ENCODE measurements at regions not wholly inside any gene's neighbourhood (a gene's known extent, or its start where the extent isn't known, plus 50 kb on each side); places are given as distances from the start of the nearest gene placed in this dataset.

- no peak for DNase-seq (ENCODE audit: low spot score)
Observed at GRCh38 chr2:228864131-228864530, 407.0 kb downstream of the PID1 start.

GRCh38 chr2:228860601-228861285 lies 410.3 kb downstream of the PID1 start:
- DNase-seq (ENCODE audit: low spot score) = no peak

DNA sequence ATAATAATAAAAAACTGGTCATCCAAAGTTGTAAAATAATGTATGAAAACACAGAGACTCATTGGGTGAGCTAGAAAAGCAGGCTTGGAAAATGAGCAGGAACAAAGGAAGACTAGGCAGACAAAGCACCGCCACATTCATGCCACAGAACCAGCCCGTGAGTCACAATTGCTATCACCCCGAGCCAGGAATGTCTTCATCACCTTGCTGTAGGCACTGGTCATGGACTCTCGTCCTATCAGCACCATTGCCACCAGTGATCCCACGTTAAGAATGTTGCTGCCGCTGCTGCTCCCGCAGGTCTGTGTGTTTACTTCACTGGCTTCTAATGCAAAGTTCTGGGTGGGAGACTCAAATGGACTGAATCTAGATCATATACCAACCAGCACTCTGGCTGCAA lies 417.9 kb downstream of the PID1 start:
- no peak for DNase-seq (ENCODE audit: low spot score)

DNA sequence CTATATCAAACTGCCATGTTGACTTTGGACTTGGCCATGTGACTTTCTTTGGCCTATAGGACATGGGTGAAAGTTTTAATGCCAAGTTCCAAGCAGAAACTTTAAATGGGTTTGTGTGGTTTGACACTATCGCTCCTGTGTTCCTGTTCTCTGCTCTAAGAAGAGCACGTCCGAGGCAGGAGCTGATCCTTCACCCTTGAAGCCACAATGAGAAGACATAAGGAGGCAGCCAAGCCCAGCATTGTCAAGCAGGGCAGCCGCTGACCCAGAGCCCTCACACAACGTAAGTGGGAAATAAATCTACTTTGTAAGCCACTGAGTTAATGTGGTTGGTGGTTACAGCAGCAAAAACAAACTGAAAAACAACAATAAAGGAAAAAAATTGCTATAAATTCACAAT lies 422.4 kb downstream of the PID1 start:
- no peak for DNase-seq (ENCODE audit: low spot score)

DNA sequence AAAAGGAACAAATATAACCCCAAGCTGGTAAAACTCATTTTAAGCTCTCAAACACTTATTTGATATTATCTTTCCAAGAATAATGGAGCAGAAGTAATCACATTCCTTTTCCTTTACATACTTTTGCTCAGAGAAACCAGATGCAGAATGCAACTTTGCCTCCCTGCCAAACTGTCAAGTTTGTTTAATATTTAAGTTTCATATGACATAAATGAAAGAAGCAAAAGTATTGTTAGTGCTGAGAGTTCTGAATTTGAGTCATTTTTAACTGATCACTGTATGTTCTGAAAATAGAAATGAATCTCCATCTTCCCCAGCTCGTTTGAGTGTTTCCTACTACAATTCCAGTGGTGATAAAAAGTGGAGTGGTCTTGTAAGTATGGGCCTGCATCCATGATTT lies 423.4 kb downstream of the PID1 start:
- no peak for DNase-seq (ENCODE audit: low spot score)

DNA sequence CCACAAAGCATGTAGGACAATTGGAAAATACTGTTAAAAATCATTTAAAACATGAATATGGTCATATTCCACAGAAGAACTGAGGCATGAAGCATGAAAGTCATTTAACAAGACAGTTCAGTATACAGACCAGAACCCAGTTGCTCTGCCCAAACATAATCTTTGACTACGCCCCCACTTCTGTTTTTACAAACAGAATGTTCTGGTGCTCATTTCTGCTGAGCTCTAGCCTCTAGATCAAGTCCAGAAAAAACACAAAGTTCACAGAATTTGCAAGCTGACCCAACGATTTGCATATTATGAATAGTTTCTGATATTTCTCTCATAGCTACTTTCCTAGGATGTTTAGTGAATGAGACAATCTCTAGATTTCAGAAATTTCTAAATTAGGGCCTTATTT lies 424.9 kb downstream of the PID1 start:
- DNase-seq (ENCODE audit: low spot score) = no peak

GRCh38 chr2:228845162-228845925 lies 425.7 kb downstream of the PID1 start:
- DNase-seq (ENCODE audit: low spot score) = no peak

- no peak for DNase-seq (ENCODE audit: low spot score)
Observed at GRCh38 chr2:228841877-228842276, 429.2 kb downstream of the PID1 start.

DNA sequence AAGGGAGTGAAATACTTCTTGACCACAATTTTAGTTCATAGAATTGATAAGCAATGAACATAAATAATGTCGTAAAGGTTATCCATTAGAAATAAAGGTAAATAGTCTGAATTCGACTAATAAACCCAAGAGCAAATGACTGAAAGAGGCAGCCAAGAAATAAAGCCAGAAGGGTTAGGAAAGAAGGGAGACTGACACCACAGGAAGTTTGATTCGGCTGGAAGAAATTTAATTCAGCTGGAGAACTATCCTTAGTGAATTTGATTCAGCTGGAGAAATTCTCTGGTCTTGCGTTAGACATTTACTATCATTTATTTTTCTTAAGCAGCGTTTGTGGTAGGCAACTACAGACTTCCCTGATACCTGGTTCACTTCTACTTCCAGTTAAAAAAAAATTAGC lies 429.6 kb downstream of the PID1 start:
- no peak for DNase-seq (ENCODE audit: low spot score)

GRCh38 chr2:228840743-228841114 lies 430.4 kb downstream of the PID1 start:
- DNase-seq (ENCODE audit: low spot score) = no peak

DNA sequence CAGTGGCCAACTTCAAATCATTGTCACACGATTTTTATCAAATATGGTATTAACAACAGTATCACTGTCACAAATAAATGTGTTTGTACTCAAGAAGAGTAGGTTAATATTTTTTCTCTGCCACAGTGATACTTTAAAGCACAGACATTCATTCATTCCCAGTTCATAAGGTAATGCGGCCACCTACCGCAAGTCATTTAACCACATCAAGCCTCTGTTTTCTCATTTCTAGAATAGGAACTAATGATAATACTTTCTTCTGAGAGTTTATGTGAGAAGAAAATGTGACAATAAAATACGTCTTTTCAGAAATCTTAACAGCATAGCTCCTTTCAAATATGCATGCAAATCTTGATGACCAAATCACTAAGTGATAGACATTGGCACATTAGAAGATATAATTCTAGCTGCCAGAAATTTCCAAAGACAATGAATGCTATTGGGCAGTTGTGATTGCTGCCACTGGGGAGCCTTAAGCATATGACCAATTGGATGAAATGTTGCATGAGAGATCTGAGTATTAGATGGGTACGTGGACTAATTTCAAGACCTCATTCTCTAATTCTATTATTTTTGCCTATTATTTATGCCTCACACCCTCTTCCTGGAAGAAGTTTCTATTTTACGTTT lies 430.9 kb downstream of the PID1 start:
- no peak for DNase-seq (ENCODE audit: low spot score)

DNA sequence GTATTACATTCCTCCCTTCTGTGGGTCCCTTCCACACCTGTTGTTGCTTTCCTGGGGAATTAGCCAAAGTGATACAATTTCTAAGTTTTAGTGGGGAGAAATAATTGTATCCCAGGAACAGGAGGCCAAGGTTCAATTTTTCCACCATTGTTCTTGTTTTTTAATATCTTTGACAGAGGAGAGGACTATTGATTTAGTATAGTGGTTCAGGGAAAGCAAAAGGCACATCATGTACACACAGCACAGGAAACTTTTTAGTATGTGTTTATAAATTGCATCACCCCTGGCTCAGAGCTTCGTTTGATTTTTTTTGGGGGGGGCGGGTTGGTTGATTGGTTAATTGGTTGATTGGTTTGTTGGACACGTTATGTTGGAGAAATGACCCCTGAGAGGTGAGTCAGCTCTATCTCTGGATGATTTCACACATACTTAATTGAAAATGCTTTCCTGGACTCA lies 431.6 kb downstream of the PID1 start:
- no peak for DNase-seq (ENCODE audit: low spot score)

DNA sequence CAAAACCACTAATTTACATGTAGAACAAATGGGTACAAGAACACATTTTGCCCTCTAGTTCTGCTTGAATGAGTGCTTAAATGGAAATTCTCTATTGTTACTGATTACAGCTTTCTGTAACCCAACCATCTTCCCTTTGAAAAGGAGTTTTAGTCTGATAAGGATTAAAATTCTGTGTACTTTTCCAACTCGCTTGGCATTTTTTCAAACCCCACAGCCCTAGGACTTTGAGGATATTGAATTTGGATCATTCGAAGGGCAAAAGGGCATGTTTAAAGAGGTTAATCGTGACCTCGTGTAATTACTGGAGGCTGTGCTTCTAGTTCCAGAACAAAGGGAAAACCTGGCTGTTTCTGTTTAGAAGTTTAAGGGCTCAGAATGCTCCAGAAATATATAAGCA lies 432.3 kb downstream of the PID1 start:
- DNase-seq (ENCODE audit: low spot score) = no peak

- no peak for DNase-seq (ENCODE audit: low spot score)
Observed at GRCh38 chr2:228828397-228828796, 442.7 kb downstream of the PID1 start.

- DNase-seq (ENCODE audit: low spot score) = no peak
Observed at GRCh38 chr2:228827056-228827700, 443.9 kb downstream of the PID1 start.

DNA sequence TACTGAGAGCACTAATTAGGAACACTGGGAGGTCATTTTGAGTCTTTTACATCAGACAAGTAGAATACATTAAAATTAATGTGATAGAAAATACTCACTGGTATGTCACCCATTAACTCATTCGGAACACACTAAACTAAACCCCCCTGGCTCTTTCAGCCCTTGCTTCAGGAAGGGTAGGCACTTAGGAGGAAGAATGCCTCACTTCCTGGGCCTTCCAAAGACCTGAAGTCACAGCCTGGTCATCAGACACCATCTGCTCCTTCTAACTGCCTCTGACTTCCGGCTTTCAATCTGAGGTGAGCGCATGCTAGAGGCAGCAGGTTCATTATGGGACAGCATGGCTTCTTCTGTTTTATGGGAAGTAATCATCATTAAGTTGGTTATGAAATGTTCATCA lies 451.4 kb downstream of the PID1 start:
- no peak for DNase-seq (ENCODE audit: low spot score)

- DNase-seq (ENCODE audit: low spot score) = no peak
Observed at GRCh38 chr2:228802181-228803071, 468.7 kb downstream of the PID1 start.

GRCh38 chr2:228801451-228801850 lies 469.6 kb downstream of the PID1 start:
- DNase-seq (ENCODE audit: low spot score) = no peak

DNA sequence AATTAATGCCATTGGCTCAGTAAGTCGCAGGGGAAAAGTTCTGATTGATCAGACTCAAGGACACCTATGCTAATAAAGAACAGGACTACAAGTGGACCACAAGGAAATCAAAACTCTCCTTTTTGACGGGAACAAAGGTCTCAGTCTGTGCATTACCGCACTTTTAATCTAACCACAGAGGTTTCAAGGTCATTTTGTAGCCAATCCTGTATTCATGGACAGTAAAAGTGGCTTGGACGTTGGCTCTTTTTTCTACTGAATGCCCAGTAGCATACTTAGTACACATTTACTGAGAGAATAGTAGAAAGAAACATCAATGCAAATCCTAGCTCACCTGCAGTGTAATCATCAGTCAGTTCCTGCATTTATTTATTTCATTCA lies 471.9 kb downstream of the PID1 start:
- DNase-seq (ENCODE audit: low spot score) = no peak

GRCh38 chr2:228798458-228799207 lies 472.5 kb downstream of the PID1 start:
- DNase-seq (ENCODE audit: low spot score) = no peak
